HG03139 (cell line): ENCODE measurements at regions not wholly inside any gene's neighbourhood (a gene's known extent, or its start where the extent isn't known, plus 50 kb on each side); places are given as distances from the start of the nearest gene placed in this dataset.
"Not testable (repeated sequence)": the region's sequence is repeated elsewhere in the genome, so short reads cannot be mapped to it uniquely, and the experiment has no call there.

Source experiments
- ATAC-seq: cut with Tn5 transposase; IDR thresholded peaks from one replicate; pipeline ENCODE4 v1.9.1; 2021; ENCODE audit not compliant: unreplicated experiment

GRCh38 chr10:81541517-81541916, 333.5 kb upstream of the NRG3 start:
- no peak for ATAC-seq

GRCh38 chr10:81546243-81546642, 328.8 kb upstream of the NRG3 start:
- no peak for ATAC-seq

DNA sequence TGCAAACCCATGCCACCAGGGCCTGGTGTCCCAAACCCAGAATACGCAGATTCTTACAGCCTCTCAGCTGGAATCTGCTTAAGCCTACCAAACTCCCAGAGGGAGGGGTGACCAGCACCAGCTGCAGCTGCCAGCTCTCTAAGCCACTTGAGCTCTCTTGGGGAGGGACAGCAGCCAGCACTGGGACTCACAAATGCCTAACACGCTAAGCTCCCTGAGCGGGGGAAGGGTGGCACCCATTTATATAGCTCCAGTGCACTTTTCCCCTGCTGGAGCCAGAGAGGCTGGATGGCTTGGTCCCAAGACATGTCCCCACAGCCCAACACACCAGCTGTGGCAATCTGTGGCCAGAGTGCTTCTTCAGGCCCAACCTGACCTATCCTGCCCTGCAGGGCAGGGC, 326.8 kb upstream of the NRG3 start:
- no peak for ATAC-seq

GRCh38 chr10:81564143-81564542, 310.9 kb upstream of the NRG3 start:
- no peak for ATAC-seq

DNA sequence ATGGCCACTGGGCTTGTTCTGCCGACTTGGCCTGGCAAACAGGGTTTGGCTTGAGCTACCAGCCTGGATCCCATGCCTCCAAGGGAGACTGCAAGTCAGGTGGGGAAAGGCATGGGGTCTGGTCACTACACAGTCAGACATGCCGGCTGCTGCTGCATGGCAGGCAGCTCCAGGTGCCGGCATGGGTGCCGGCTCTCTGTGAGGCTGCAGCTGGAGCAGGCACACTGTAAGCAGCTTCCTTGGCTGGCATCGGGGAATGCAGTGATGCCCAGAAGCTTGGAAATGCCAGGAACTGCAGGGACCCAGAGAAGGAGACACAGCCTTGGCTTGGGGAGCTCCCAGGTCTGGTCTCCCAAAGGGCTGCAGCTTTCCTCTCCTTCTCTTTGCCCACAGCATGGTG, 305.5 kb upstream of the NRG3 start:
- no peak for ATAC-seq

DNA sequence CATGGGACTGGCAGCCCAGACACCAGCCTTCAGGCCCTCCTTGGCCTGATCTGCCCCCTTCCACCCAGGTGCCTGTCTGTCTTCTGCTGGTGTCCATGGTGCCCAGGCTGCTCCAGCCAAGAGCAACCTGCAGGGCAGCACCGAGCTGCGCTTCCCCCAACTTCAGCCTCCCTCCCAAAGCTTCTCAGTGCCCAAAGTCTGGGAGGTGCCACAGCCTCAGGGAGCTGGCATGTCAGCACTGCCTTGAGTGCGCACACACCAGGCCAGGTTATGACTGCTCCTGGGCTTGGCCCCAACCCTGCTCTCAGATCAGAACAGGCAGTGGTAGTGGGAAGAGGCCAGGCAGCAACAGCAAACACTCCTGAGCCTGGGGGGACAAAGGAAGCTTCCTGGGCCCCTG, 304.6 kb upstream of the NRG3 start:
- ATAC-seq: no peak

DNA sequence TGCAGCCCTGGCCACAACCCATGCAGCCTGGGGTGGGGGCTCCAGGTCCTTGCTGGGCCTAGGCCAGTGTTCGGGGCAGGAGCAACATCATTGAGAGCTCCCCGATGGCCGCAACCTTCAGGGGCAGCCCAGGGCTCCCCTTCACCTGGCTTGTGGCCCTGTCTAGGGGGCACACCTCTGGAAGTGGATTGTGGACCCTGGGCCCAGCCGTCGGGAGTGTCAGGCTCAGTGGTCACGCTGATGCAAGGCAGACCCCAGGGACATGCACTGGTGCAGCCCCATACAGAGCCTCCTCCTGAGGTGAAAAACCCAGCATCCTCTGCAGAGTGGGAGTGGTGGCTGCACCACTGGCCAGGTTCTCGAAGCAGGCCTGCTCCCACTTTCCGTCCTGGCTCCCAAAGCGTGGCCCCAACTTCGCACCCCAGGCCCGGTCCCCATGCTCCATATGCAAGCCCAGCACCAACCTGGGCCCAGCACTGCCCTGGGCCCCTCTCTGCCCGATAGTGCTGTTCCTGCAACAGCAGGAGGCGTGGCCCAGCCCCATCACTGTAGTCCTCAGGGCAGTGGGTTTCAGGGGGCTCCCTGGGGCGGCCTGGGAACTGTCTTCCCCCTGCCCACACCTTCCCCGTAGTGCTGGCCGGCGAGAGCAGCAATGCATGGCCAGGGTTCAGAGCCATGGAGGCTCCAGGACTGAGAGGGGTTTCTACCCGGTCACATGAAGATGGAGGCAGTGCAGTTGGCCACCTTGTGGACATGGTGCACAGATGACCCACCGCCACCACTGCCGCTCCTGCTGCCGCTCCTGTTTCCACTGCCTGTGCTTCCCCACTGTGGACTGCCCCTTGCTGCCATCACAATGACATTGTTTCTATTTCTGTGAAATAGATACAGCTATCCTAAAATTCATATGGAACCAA, 303.9 kb upstream of the NRG3 start:
- ATAC-seq: no peak

- no peak for ATAC-seq
Observed at GRCh38 chr10:81575036-81575435, 300.0 kb upstream of the NRG3 start.

- no peak for ATAC-seq
Observed at GRCh38 chr10:81576336-81576735, 298.7 kb upstream of the NRG3 start.

GRCh38 chr10:81594991-81595390, 280.0 kb upstream of the NRG3 start:
- no peak for ATAC-seq

GRCh38 chr10:81600185-81600584, 274.8 kb upstream of the NRG3 start:
- ATAC-seq: no peak

- no peak for ATAC-seq
Observed at GRCh38 chr10:81603106-81603620, 271.8 kb upstream of the NRG3 start.

GRCh38 chr10:81644485-81644884, 230.5 kb upstream of the NRG3 start:
- ATAC-seq: not testable (repeated sequence)

DNA sequence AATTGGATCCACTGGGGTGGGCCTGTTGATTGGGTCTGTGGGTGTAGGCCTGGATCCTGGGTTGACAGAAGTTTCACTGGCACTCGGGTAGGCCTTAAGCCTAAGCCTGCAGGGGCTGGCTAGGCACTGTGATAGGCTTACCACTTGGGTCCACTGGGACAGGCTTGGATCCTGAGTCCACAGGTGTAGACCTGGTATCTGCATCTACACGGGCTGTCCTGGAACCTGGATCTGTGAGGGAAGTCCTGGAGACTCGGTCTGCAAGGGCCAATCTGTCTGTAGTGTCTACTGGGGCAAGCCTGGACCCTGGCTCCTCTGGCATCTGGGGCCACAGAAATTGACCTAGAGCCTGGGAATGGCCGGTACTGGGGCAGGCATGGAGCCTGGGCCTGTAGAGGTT, 219.0 kb upstream of the NRG3 start:
- ATAC-seq: no peak

DNA sequence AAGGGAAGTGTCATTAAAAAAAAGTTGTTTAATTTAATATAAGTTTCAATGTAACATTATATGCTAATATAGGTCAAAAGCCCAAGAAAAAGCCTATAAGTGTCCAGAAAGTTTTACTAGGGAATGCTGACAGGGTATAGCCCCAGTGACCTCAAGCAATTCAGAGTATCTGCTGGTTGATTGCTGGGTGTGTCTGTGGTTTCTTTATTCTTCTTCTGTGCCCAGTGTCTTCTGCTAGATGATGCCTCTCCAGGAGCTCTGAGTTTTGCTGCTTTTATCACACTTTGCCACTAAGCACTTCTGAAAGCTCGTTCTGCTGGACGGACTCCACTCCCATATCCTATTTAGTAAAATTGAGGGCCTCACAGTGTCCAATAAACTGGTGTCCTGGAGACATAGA, 212.2 kb upstream of the NRG3 start:
- no peak for ATAC-seq

DNA sequence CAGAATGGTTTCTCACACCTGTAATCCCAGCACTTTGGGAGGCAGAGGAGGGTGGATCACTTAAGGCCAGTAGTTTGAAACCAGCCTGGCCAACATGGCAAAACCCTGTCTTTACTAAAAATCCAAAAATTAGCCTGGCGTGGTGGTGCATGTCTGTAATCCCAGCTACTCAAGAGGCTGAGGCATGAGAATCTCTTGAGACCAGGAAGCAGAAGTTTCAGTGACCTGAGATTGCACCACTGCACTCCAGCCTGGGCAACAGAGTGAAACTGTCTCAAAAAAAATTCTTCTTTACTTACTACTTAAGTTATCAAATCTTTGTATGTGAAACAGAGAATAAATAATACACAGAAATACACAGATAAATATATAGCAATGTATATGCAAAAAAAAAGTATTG, 210.2 kb upstream of the NRG3 start:
- ATAC-seq: not testable (repeated sequence)

GRCh38 chr10:81674941-81675340, 200.1 kb upstream of the NRG3 start:
- ATAC-seq: no peak

DNA sequence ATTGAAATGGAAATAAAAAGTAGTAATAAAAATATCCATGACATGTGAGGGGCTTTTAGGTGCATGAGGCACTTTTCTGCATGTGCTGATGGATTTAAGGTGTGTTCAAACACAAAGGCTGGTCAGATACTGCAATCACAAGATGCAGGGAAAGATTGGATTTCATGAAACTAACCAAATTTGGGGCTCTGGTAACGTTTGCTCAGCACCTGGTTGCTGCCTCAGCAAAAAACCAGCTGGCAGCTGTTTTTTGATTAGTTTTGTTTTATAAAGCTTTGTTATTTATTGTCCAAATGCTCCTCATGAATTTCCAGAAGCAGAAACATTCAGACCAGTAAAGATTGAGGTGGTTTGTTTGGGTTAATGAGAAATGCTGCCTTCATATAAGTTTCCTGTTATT, 195.7 kb upstream of the NRG3 start:
- ATAC-seq: no peak

GRCh38 chr10:81680359-81680758, 194.6 kb upstream of the NRG3 start:
- ATAC-seq: no peak

- no peak for ATAC-seq
Observed at GRCh38 chr10:81688459-81688858, 186.5 kb upstream of the NRG3 start.

GRCh38 chr10:81696609-81697388, 178.2 kb upstream of the NRG3 start:
- ATAC-seq: no peak

DNA sequence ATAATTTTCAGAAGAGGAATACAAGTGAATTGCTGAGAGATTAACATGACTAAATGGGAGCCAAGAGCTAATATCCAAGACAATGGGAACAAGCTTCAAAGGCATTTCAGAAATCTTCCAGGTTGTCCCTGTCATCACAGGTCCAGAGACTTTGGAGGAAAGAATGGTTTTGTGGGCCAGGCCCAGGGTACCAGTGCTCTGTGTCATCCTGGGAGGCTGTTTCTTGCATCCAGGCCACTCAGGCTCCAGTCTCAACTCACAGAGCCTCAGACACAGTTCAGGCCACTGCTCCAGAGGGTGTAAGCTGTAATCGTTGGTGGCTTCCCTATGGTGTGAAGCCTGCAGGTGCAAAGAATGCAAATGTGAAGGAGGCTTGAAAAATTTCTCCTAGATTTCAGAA, 170.4 kb upstream of the NRG3 start:
- no peak for ATAC-seq
